Body of pancreas (tissue), 4 donors: ENCODE measurements at regions not wholly inside any gene's neighbourhood (a gene's known extent, or its start where the extent isn't known, plus 50 kb on each side); places are given as distances from the start of the nearest gene placed in this dataset.

Experiments used
- ATAC-seq: fragments of 150-250 bp; one replicate; pipeline ENCODE4 v1.9.1; 2016
- DNase-seq, 4 donors: peaks; one replicate each; pipeline ENCODE4 v3.0.0-alpha.2; 2019
- H3K27ac ChIP-seq, 4 donors: fragments of 200-600 bp; sonication (generic); 1 replicate in 3 of 4; 2 replicates in 1 of 4; pipeline versions ENCODE4 v1.5.1 to v1.6.1; 2016 to 2019; ENCODE audit warnings: mild to moderate bottlenecking in 1 of 4, mixed read lengths in 1 of 4, moderate library complexity in 1 of 4
- H3K27me3 ChIP-seq, 2 donors: fragments of 200-600 bp; sonication (generic); one replicate each; pipeline ENCODE4 v1.6.0; 2016; ENCODE audit warnings: mild to moderate bottlenecking in 1 of 2
- H3K36me3 ChIP-seq, 2 donors: fragments of 200-600 bp; sonication (generic); replicated peaks in 1 of 2; 2 replicates each; pipeline ENCODE4 v1.5.1; 2016; ENCODE audit warnings: low read depth in 2 of 2; ENCODE audit not compliant: insufficient read depth in 1 of 2
- H3K4me1 ChIP-seq: fragments of 200-600 bp; sonication (generic); one replicate; pipeline ENCODE4 v1.6.0; 2016
- H3K4me3 ChIP-seq, 2 donors: fragments of 200-600 bp; sonication (generic); 1 replicate in 1 of 2; 2 replicates in 1 of 2; pipeline ENCODE4 v1.5.1; 2016 to 2019
- H3K9me3 ChIP-seq, 3 donors: fragments of 200-600 bp; sonication (generic); 1 replicate in 2 of 3; 2 replicates in 1 of 3; pipeline ENCODE4 v1.5.1; 2016
- POLR2A ChIP-seq, 3 donors: fragments of 450-650 bp; IDR thresholded peaks; one replicate each; pipeline ENCODE4 v1.6.1; 2016; ENCODE audit warnings: antibody characterized with exemption in 3 of 3, mild to moderate bottlenecking in 2 of 3
- WGBS, 2 donors: methylation state at CpG; one replicate each; pipeline ENCODE4 v1.1.5; 2017; 5-methylcytosine and 5-hydroxymethylcytosine counted together
- intact Hi-C: fragments of 100-400 bp; cut with DNase I; formaldehyde crosslinking; loops from one replicate; pipeline ENCODE4 v1.15.1; 2023
- TF ChIP-seq, protein P1 (sequence below), 7 experiments: fragments of 450-650 bp in 4 of 7; fragments of 200-600 bp in 3 of 7; sonication (generic) in 3 of 7; IDR thresholded peaks; one replicate each; pipeline ENCODE4 v1.5.1; 2016 to 2019; ENCODE audit warnings: antibody characterized with exemption in 7 of 7

DNA sequence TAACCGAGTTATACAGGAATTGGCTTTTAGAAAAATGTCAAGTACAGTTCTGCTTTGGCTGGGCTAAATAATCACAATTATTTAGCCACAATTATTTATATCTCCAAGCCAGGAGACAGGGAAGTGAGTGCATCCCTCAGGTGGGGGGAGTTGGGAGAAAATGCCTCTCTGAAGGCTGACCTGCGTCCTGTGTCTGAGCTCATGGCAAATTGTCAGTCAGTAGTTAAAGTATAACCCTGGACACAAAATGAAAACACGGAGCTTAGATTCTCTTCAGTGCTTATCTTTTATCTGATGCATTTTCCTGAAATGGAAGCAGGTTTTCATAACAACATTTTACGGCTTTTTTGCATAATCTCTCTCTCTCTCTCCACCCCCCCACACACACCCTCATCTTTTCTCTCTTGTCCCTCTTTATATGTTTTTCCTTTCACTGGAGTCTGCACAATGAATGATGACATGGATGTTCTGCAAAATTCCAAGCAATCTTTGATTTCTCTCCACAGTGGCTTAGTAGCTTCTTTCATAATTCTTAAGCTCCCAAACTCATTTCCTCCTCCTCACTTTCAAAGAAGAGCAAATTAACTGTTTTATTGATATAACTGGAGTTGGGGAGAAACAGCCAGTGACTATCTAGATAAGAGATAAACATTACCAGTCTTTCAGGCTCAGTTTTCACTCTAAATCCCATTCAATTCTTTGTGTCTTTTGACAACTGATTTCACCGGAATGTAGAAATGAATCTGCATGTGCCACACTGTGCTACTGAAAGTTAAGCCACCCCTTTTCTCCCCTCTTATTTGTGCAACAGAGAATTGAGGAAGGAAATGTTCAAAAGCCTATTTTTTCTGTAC lies 521.4 kb upstream of the GHITM start:
- Histone ChIP-seq H3K36me3 (no peaks in the 10 kb centered on the region), H3K4me3 (no peak overlapping the region), H3K27me3 (no peaks in the 10 kb centered on the region), H3K9me3 (no peaks in the 10 kb centered on the region), H3K4me1 (no peaks in the 10 kb centered on the region), H3K27ac (no peak overlapping the region)
- intact Hi-C loops: no loop called here
- WGBS, 2 donors: 14 to 18% methylated on average over 5 of the region's 5 CpGs
- TF ChIP-seq, protein P1, sequence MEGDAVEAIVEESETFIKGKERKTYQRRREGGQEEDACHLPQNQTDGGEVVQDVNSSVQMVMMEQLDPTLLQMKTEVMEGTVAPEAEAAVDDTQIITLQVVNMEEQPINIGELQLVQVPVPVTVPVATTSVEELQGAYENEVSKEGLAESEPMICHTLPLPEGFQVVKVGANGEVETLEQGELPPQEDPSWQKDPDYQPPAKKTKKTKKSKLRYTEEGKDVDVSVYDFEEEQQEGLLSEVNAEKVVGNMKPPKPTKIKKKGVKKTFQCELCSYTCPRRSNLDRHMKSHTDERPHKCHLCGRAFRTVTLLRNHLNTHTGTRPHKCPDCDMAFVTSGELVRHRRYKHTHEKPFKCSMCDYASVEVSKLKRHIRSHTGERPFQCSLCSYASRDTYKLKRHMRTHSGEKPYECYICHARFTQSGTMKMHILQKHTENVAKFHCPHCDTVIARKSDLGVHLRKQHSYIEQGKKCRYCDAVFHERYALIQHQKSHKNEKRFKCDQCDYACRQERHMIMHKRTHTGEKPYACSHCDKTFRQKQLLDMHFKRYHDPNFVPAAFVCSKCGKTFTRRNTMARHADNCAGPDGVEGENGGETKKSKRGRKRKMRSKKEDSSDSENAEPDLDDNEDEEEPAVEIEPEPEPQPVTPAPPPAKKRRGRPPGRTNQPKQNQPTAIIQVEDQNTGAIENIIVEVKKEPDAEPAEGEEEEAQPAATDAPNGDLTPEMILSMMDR (IDR thresholded peaks at IDR 0.05): no peak
- TF ChIP-seq POLR2A (IDR thresholded peaks at IDR 0.05): no peak
- ATAC-seq (no peak), DNase-seq (no peak)

GRCh38 chr10:83625831-83626360 lies 513.4 kb upstream of the GHITM start:
- no peak overlapping the region for H3K4me3 ChIP-seq
- DNase-seq: no peak
- intact Hi-C loops: no loop called here
- no peaks in the 10 kb centered on the region for H3K4me1 ChIP-seq
- ATAC-seq: no peak
- H3K36me3 ChIP-seq: no peaks in the 10 kb centered on the region
- no peaks in the 10 kb centered on the region for H3K27me3 ChIP-seq
- WGBS, 2 donors: 54 to 63% methylated on average over 5 of the region's 5 CpGs
- H3K9me3 ChIP-seq: no peaks in the 10 kb centered on the region
- no peak for TF ChIP-seq POLR2A (IDR thresholded peaks at IDR 0.05)
- TF ChIP-seq, protein P1 (IDR thresholded peaks at IDR 0.05): no peak
- no peak overlapping the region for H3K27ac ChIP-seq

- Histone ChIP-seq H3K4me3 (no peak overlapping the region), H3K4me1 (no peaks in the 10 kb centered on the region), H3K27ac (no peak overlapping the region), H3K36me3 (no peaks in the 10 kb centered on the region), H3K27me3 (no peaks in the 10 kb centered on the region), H3K9me3 (no peaks in the 10 kb centered on the region)
- TF ChIP-seq POLR2A (IDR thresholded peaks at IDR 0.05): no peak
- TF ChIP-seq, protein P1 (IDR thresholded peaks at IDR 0.05): no peak
- no peak for ATAC-seq
- intact Hi-C loops: no loop called here
- no peak for DNase-seq
Observed at GRCh38 chr10:83632701-83633100, 506.6 kb upstream of the GHITM start.

- Histone ChIP-seq H3K36me3 (no peaks in the 10 kb centered on the region), H3K9me3 (no peaks in the 10 kb centered on the region), H3K27ac (no peak overlapping the region), H3K4me1 (no peaks in the 10 kb centered on the region), H3K27me3 (no peaks in the 10 kb centered on the region), H3K4me3 (no peak overlapping the region)
- DNase-seq: no peak
- ATAC-seq: no peak
- TF ChIP-seq, protein P1 (IDR thresholded peaks at IDR 0.05): no peak
- no peak for TF ChIP-seq POLR2A (IDR thresholded peaks at IDR 0.05)
- intact Hi-C loops: no loop called here
- 78 to 81% methylated on average over 4 of the region's 4 CpGs for WGBS, 2 donors
Observed at GRCh38 chr10:83633547-83633946, 505.8 kb upstream of the GHITM start.

DNA sequence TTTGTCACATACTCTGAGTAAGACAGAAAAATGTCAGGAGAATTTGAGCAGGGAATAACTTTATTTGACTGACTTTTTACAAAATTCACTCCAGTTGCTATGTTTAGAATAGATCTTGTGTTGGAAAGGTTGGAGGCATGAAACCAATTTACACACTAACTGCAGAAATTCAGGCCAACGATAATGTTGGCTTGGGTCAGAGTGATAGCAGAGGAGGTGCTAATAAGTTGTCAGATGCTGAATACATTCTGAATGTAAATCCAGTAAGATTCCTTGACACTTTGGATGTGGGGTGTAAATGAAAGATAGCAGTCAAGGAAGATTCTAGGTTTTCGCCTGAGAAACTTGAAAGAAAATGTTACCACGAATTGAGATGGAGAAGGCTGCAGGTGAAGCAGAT lies 502.5 kb upstream of the GHITM start:
- no peak for DNase-seq
- no peak overlapping the region for H3K4me3 ChIP-seq
- H3K4me1 ChIP-seq: no peaks in the 10 kb centered on the region
- intact Hi-C loops: no loop called here
- ATAC-seq: no peak
- H3K27ac ChIP-seq: no peak overlapping the region
- TF ChIP-seq, protein P1 (IDR thresholded peaks at IDR 0.05): no peak
- no peak for TF ChIP-seq POLR2A (IDR thresholded peaks at IDR 0.05)
- 59 to 64% methylated on average over 3 of the region's 3 CpGs for WGBS, 2 donors
- no peaks in the 10 kb centered on the region for H3K36me3 ChIP-seq
- no peaks in the 10 kb centered on the region for H3K9me3 ChIP-seq
- H3K27me3 ChIP-seq: no peaks in the 10 kb centered on the region
